ACC112 (cell line): ENCODE measurements at regions not wholly inside any gene's neighbourhood (a gene's known extent, or its start where the extent isn't known, plus 50 kb on each side); places are given as distances from the start of the nearest gene placed in this dataset.

Source experiments
- H2AFZ ChIP-seq: fragments of 200-600 bp; sonication (generic); one replicate; pipeline ENCODE4 v1.6.0; 2017; ENCODE audit warnings: antibody characterized with exemption, low read length; ENCODE audit not compliant: unreplicated experiment
- H3K27ac ChIP-seq: fragments of 200-600 bp; sonication (generic); 2 replicates; pipeline ENCODE4 v1.5.1; 2014; ENCODE audit warnings: low read depth, mild to moderate bottlenecking, antibody characterized with exemption, low read length, moderate library complexity
- H3K27me3 ChIP-seq: fragments of 200-600 bp; sonication (generic); 2 replicates; pipeline ENCODE4 v1.6.1; 2014; ENCODE audit warnings: mild to moderate bottlenecking, antibody characterized with exemption, low read length, moderate library complexity, mixed read lengths; ENCODE audit not compliant: insufficient read depth
- H3K36me3 ChIP-seq: fragments of 200-600 bp; sonication (generic); 2 replicates; pipeline ENCODE4 v1.6.1; 2016; ENCODE audit warnings: mild to moderate bottlenecking, antibody characterized with exemption, low read length, moderate library complexity, mixed read lengths; ENCODE audit not compliant: insufficient read depth
- H3K4me1 ChIP-seq: fragments of 200-600 bp; sonication (generic); one replicate; pipeline ENCODE4 v1.6.1; 2016; ENCODE audit warnings: low read length, mixed read lengths; ENCODE audit not compliant: insufficient read depth, unreplicated experiment, control insufficient read depth
- H3K4me3 ChIP-seq: fragments of 200-600 bp; sonication (generic); 2 replicates; pipeline ENCODE4 v1.5.1; 2014; ENCODE audit warnings: mild to moderate bottlenecking, low read depth, low read length
- H3K79me2 ChIP-seq: fragments of 200-600 bp; sonication (generic); one replicate; pipeline ENCODE4 v1.6.0; 2016; ENCODE audit warnings: low read length; ENCODE audit not compliant: control insufficient read depth, unreplicated experiment, insufficient read depth

DNA sequence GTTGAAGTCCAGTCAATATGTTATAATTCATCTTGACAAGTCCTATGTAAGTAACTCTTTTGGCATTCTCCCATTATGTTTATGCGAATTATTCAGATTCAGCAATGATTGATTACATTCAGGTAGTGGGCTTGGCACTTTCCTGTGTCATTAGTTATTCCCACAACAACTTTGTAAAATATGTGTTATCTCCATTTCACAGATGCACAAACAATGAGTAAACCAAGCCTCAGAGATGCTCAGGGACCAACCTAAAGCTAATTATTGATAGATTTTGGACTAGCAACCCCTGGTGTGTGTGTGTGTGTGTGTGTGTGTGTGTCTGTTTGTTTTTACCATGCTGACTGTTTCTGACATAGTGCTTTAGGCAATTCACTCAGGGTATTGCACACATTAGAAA is 371.1 kb upstream of the C1orf87 start:
- Histone ChIP-seq H3K4me1 (no peaks in the 10 kb centered on the region), H3K27me3 (no peaks in the 10 kb centered on the region), H3K27ac (no peak overlapping the region), H3K79me2 (no peaks in the 10 kb centered on the region), H3K36me3 (no peaks in the 10 kb centered on the region), H3K4me3 (no peak overlapping the region), H2AFZ (no peak overlapping the region)

DNA sequence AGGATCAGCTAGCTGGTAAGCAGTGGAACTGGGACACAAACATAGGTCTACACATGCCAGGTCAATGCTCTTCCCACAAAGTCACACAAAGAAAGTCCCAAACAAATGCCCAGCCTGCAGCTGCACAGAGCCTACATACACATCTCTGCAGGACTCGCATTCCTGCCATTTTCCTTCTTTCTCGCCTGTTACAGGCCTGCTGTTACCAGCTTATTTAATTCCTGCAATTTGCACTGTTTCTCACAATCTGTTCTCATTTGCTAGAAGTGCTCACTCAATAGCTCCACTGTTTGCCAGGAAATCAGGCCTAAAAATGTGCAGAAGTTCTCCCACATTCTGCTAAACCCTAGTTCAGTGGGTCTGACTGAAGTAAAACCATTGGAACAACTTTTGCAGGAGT is 362.6 kb upstream of the C1orf87 start:
- Histone ChIP-seq H3K36me3 (no peaks in the 10 kb centered on the region), H3K27ac (no peak overlapping the region), H3K79me2 (no peaks in the 10 kb centered on the region), H3K4me1 (no peaks in the 10 kb centered on the region), H3K27me3 (no peaks in the 10 kb centered on the region), H3K4me3 (no peak overlapping the region), H2AFZ (no peak overlapping the region)

DNA sequence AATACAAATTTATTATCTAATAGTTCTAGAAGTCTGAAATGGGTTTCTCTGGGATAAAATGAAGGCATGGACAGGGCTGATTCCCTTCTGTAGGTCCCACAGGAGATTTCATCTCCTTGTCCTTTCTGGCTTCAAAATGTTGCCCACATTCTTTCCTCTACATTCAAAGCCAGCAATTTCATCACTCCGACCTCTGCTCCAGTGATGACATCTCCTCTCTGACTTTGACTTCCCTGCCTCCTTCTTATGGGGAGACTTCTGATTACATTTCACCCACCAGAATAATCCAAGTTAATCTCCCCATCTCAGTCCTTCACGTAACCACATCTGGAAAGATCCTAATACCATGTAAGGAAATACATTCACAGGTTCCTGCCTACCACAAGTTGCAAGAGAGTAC is 358.0 kb upstream of the C1orf87 start:
- H3K79me2 ChIP-seq, result no peaks in the 10 kb centered on the region
- no peak overlapping the region for H3K27ac ChIP-seq
- H3K4me3 ChIP-seq, result no peak overlapping the region
- no peak overlapping the region for H2AFZ ChIP-seq
- H3K4me1 ChIP-seq, result no peaks in the 10 kb centered on the region
- no peaks in the 10 kb centered on the region for H3K27me3 ChIP-seq
- no peaks in the 10 kb centered on the region for H3K36me3 ChIP-seq

DNA sequence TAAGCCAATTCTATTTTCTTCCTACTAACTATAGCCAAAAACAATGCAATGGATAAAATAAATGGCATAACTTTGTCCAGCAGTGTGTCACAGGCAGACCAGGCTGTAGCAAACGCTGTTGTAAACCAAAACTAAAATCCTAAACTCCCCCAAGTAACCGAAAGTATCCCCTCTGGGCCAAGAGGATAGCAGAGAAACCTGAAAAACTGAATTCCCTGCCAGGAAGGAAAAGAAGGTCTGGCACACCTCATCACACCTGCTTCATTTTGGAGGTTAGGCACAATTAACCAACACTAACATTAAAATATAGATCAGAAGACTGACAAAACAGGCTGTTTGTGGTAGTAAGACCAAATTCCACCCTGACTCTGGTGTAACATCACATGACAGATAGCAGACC is 356.8 kb upstream of the C1orf87 start:
- Histone ChIP-seq H3K27ac (no peak overlapping the region), H3K79me2 (no peaks in the 10 kb centered on the region), H3K27me3 (no peaks in the 10 kb centered on the region), H3K4me1 (no peaks in the 10 kb centered on the region), H3K4me3 (no peak overlapping the region), H3K36me3 (no peaks in the 10 kb centered on the region), H2AFZ (no peak overlapping the region)

DNA sequence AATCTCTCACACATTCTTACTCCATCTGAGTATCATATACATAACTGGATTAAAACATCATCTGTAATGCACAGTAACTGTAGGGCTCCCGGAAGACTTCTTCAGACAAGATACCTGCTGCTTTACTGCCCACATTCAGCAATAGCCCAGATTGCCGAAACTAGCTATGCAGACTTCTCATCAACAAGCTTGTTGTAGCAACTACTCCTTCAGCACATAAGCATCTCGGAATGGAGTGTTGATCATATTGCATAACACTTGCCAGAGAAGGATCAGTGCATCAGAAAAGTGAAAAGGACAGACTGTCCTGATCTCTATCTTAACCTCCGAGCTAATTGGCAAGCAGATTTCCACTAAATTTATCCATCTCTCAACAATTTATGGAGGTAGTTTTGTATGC is 354.6 kb upstream of the C1orf87 start:
- Histone ChIP-seq H3K4me3 (no peak overlapping the region), H3K27me3 (no peaks in the 10 kb centered on the region), H3K4me1 (no peaks in the 10 kb centered on the region), H3K79me2 (no peaks in the 10 kb centered on the region), H3K36me3 (no peaks in the 10 kb centered on the region), H3K27ac (no peak overlapping the region), H2AFZ (no peak overlapping the region)

GRCh38 chr1:60427701-60428100 is 354.1 kb upstream of the C1orf87 start:
- no peak overlapping the region for H3K4me3 ChIP-seq
- H3K27ac ChIP-seq, result no peak overlapping the region
- H3K27me3 ChIP-seq, result no peaks in the 10 kb centered on the region
- H3K4me1 ChIP-seq, result no peaks in the 10 kb centered on the region
- no peaks in the 10 kb centered on the region for H3K36me3 ChIP-seq
- no peaks in the 10 kb centered on the region for H3K79me2 ChIP-seq
- H2AFZ ChIP-seq, result no peak overlapping the region

- H3K27me3 ChIP-seq, result no peaks in the 10 kb centered on the region
- no peaks in the 10 kb centered on the region for H3K79me2 ChIP-seq
- no peaks in the 10 kb centered on the region for H3K36me3 ChIP-seq
- no peak overlapping the region for H2AFZ ChIP-seq
- no peak overlapping the region for H3K27ac ChIP-seq
- H3K4me3 ChIP-seq, result no peak overlapping the region
- no peaks in the 10 kb centered on the region for H3K4me1 ChIP-seq
Observed at GRCh38 chr1:60427194-60427593, 353.6 kb upstream of the C1orf87 start.

DNA sequence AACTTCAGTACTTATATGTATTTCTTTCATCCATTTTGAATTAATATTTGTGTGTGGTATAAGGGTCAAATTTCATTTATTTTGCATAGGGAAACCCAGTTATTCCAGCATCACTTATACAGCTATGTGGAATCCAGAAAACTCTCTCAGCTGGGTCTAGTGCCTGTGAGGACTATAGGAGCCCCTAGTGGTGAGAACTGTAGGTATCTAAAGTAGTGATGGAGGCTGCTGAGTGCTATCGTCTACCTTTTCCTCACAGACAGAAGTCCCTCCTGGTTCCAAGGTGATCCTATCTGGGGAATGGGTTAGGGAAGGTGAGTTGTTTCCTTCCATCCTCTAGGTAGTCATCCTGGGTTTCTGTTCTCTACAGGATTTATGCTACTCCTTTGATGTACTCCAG is 352.0 kb upstream of the C1orf87 start:
- H3K4me3 ChIP-seq, result no peak overlapping the region
- H3K36me3 ChIP-seq, result no peaks in the 10 kb centered on the region
- no peaks in the 10 kb centered on the region for H3K4me1 ChIP-seq
- no peak overlapping the region for H2AFZ ChIP-seq
- H3K27ac ChIP-seq, result no peak overlapping the region
- no peaks in the 10 kb centered on the region for H3K27me3 ChIP-seq
- no peaks in the 10 kb centered on the region for H3K79me2 ChIP-seq

DNA sequence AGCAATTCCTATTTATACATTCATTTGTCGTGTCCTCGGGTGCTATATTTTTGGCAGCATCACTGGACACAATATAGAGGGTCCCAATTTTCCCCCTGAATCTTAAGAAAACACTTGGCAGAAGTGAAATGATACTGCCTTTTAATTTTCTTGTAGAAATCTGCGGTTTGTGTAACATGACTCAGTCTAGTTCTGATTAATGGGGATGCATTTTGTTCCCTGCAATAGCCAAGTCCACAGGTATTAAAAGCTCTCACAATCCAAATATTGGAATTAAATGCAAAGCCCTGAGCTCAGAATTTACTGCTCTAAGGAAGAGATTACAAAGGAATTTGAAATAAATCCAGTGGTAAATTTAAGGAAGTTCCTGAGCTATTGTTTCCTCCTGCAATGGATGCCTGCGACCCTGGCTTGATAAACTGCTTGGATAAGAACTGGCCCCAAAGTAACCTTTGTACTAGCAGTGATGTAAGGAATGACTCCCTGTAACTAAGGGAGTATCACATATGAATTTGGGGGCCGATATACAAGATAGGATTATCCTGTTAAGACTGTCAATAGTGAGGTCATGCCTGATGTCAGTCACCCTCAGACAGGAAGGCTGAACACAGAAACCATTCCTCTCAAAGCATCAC is 349.7 kb upstream of the C1orf87 start:
- no peaks in the 10 kb centered on the region for H3K79me2 ChIP-seq
- no peaks in the 10 kb centered on the region for H3K4me1 ChIP-seq
- H2AFZ ChIP-seq, result no peak overlapping the region
- H3K36me3 ChIP-seq, result no peaks in the 10 kb centered on the region
- no peak overlapping the region for H3K27ac ChIP-seq
- no peak overlapping the region for H3K4me3 ChIP-seq
- H3K27me3 ChIP-seq, result no peaks in the 10 kb centered on the region

GRCh38 chr1:60421965-60422364 is 348.4 kb upstream of the C1orf87 start:
- no peak overlapping the region for H3K4me3 ChIP-seq
- H3K27me3 ChIP-seq, result no peaks in the 10 kb centered on the region
- no peak overlapping the region for H2AFZ ChIP-seq
- no peaks in the 10 kb centered on the region for H3K79me2 ChIP-seq
- no peaks in the 10 kb centered on the region for H3K4me1 ChIP-seq
- H3K27ac ChIP-seq, result no peak overlapping the region
- no peaks in the 10 kb centered on the region for H3K36me3 ChIP-seq

GRCh38 chr1:60419023-60419422 is 345.5 kb upstream of the C1orf87 start:
- no peaks in the 10 kb centered on the region for H3K4me1 ChIP-seq
- H3K36me3 ChIP-seq, result no peaks in the 10 kb centered on the region
- H3K27me3 ChIP-seq, result no peaks in the 10 kb centered on the region
- no peak overlapping the region for H3K4me3 ChIP-seq
- no peak overlapping the region for H3K27ac ChIP-seq
- no peak overlapping the region for H2AFZ ChIP-seq
- H3K79me2 ChIP-seq, result no peaks in the 10 kb centered on the region
